ENCODE measurements at regions not wholly inside any gene's neighbourhood (a gene's known extent, or its start where the extent isn't known, plus 50 kb on each side); places are given as distances from the start of the nearest gene placed in this dataset.

GRCh38 chr14:36373982-36374673 lies 53.7 kb upstream of the MBIP start (continued):
- TF ChIP-seq AKNA (CRISPR knock-in tag; IDR thresholded peaks at IDR 0.05; ENCODE audit: borderline replicate concordance): no peak
- no peak for TF ChIP-seq PHF5A (CRISPR knock-in tag; IDR thresholded peaks at IDR 0.05; ENCODE audit: low read depth, unreplicated experiment)
- TF ChIP-seq ZNF589 (CRISPR knock-in tag; conservative IDR thresholded peaks at IDR 0.05): no peak
- TF ChIP-seq THAP7 (CRISPR knock-in tag; IDR thresholded peaks at IDR 0.05): no peak
- no peak for TF ChIP-seq RBM39 (IDR thresholded peaks at IDR 0.05; ENCODE audit: low read depth, low read length, poor library complexity, severe bottlenecking)
- TF ChIP-seq HES4 (CRISPR knock-in tag; IDR thresholded peaks at IDR 0.05; ENCODE audit: borderline replicate concordance): no peak
- TF ChIP-seq ZNF281 (CRISPR knock-in tag; IDR thresholded peaks at IDR 0.05; ENCODE audit: borderline replicate concordance): no peak
- TF ChIP-seq ZNF703 (CRISPR knock-in tag; IDR thresholded peaks at IDR 0.05; ENCODE audit: borderline replicate concordance): no peak
- no peak for TF ChIP-seq ZNF639 (CRISPR knock-in tag; conservative IDR thresholded peaks at IDR 0.05)
- no peak for TF ChIP-seq ZNF766 (CRISPR knock-in tag; IDR thresholded peaks at IDR 0.05; ENCODE audit: borderline replicate concordance)
- TF ChIP-seq GPBP1L1 (CRISPR knock-in tag; IDR thresholded peaks at IDR 0.05): no peak
- no peak for TF ChIP-seq MAZ (IDR thresholded peaks at IDR 0.05; ENCODE audit: borderline replicate concordance, low read depth, low read length)
- TF ChIP-seq MAZ (CRISPR knock-in tag; IDR thresholded peaks at IDR 0.05; ENCODE audit: low read depth): no peak
- no peak for TF ChIP-seq DPF2 (CRISPR knock-in tag; IDR thresholded peaks at IDR 0.05; ENCODE audit: borderline replicate concordance, low read depth)

All from HepG2 (cell line).